ENCODE measurements at regions not wholly inside any gene's neighbourhood (a gene's known extent, or its start where the extent isn't known, plus 50 kb on each side); places are given as distances from the start of the nearest gene placed in this dataset.

DNA sequence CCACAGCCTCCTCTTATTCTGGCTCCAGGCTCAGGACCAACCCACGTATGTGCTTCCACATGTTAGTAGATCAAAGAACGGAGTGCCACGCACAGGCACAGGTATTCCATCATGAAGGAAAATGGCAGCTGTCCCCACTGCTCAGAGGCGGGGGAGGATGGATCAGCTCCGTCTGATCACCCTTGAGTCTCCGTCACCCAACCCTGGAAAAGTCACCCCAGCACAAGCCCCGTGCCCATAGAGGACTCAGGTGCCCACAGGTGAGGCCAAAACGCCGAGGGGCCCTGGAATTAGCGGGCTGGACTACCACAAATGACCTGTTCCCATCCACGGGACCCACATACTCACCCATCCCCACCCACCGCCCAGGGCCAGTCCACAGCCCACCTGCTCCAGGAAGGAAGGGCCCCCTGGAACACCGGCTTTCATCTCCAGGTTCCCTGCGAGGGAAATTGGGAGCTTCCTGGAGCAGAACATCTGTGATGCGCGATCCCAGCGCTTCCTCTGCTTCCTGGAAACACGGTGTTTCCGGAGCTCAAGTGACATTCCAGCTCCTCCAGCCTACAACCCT lies 120.5 kb upstream of the SPACA7 start:
- TF ChIP-seq, protein P1, sequence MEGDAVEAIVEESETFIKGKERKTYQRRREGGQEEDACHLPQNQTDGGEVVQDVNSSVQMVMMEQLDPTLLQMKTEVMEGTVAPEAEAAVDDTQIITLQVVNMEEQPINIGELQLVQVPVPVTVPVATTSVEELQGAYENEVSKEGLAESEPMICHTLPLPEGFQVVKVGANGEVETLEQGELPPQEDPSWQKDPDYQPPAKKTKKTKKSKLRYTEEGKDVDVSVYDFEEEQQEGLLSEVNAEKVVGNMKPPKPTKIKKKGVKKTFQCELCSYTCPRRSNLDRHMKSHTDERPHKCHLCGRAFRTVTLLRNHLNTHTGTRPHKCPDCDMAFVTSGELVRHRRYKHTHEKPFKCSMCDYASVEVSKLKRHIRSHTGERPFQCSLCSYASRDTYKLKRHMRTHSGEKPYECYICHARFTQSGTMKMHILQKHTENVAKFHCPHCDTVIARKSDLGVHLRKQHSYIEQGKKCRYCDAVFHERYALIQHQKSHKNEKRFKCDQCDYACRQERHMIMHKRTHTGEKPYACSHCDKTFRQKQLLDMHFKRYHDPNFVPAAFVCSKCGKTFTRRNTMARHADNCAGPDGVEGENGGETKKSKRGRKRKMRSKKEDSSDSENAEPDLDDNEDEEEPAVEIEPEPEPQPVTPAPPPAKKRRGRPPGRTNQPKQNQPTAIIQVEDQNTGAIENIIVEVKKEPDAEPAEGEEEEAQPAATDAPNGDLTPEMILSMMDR (IDR thresholded peaks at IDR 0.05; ENCODE audit: poor library complexity, severe bottlenecking) = no peak
- TF ChIP-seq TAF1 (IDR thresholded peaks at IDR 0.05; ENCODE audit: low read depth) = no peak
- no peak for TF ChIP-seq SMC3 (conservative IDR thresholded peaks at IDR 0.05; ENCODE audit: poor library complexity)
- no peak for TF ChIP-seq POLR2AphosphoS5 (IDR thresholded peaks at IDR 0.05)
- no peak for TF ChIP-seq EZH2 (IDR thresholded peaks at IDR 0.05; ENCODE audit: borderline replicate concordance, insufficient read depth, low read length, poor library complexity, severe bottlenecking)
- no peak for TF ChIP-seq RAD21 (conservative IDR thresholded peaks at IDR 0.05)
- TF ChIP-seq, protein P2, sequence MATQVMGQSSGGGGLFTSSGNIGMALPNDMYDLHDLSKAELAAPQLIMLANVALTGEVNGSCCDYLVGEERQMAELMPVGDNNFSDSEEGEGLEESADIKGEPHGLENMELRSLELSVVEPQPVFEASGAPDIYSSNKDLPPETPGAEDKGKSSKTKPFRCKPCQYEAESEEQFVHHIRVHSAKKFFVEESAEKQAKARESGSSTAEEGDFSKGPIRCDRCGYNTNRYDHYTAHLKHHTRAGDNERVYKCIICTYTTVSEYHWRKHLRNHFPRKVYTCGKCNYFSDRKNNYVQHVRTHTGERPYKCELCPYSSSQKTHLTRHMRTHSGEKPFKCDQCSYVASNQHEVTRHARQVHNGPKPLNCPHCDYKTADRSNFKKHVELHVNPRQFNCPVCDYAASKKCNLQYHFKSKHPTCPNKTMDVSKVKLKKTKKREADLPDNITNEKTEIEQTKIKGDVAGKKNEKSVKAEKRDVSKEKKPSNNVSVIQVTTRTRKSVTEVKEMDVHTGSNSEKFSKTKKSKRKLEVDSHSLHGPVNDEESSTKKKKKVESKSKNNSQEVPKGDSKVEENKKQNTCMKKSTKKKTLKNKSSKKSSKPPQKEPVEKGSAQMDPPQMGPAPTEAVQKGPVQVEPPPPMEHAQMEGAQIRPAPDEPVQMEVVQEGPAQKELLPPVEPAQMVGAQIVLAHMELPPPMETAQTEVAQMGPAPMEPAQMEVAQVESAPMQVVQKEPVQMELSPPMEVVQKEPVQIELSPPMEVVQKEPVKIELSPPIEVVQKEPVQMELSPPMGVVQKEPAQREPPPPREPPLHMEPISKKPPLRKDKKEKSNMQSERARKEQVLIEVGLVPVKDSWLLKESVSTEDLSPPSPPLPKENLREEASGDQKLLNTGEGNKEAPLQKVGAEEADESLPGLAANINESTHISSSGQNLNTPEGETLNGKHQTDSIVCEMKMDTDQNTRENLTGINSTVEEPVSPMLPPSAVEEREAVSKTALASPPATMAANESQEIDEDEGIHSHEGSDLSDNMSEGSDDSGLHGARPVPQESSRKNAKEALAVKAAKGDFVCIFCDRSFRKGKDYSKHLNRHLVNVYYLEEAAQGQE (IDR thresholded peaks at IDR 0.05; ENCODE audit: borderline replicate concordance) = no peak
- no peak for TF ChIP-seq EP300 (conservative IDR thresholded peaks at IDR 0.05; ENCODE audit: poor library complexity, severe bottlenecking)
- no peak for TF ChIP-seq MXI1 (conservative IDR thresholded peaks at IDR 0.05; ENCODE audit: poor library complexity, severe bottlenecking)

Data from neural cell (in vitro differentiated cells).